GM23338 (cell line): ENCODE measurements at regions not wholly inside any gene's neighbourhood (a gene's known extent, or its start where the extent isn't known, plus 50 kb on each side); places are given as distances from the start of the nearest gene placed in this dataset.

ENCODE experiments used
- CREB1 ChIP-seq: fragments of 250-450 bp; sonication (Bioruptor Pico); IDR thresholded peaks from 2 replicates; pipeline ENCODE4 v1.5.0; 2020; ENCODE audit warnings: low read depth, mild to moderate bottlenecking, moderate library complexity
- EZH2 ChIP-seq: fragments of 200-600 bp; sonication (generic); IDR thresholded peaks from one replicate; pipeline ENCODE4 v1.8.0; 2017; ENCODE audit warnings: antibody characterized with exemption, mild to moderate bottlenecking, low read depth; ENCODE audit not compliant: unreplicated experiment
- REST ChIP-seq: IDR thresholded peaks from one replicate; pipeline ENCODE4 v1.6.1; 2018; ENCODE audit warnings: antibody characterized with exemption; ENCODE audit not compliant: unreplicated experiment
- STAT1 ChIP-seq: IDR thresholded peaks from one replicate; pipeline ENCODE4 v1.6.1; 2016; ENCODE audit warnings: antibody characterized with exemption; ENCODE audit not compliant: unreplicated experiment
- TF ChIP-seq, protein P1 (sequence below), 2 experiments: fragments of 200-600 bp in 1 of 2; sonication (generic) in 1 of 2; conservative IDR thresholded peaks; 2 replicates each; pipeline versions ENCODE4 v1.5.1 to v1.6.1; 2016 to 2017; ENCODE audit warnings: antibody characterized with exemption in 2 of 2, low read depth in 2 of 2, mild to moderate bottlenecking in 2 of 2, moderate library complexity in 1 of 2

GRCh38 chr5:158244882-158245281, 385.9 kb upstream of the CLINT1 start:
- TF ChIP-seq, protein P1, sequence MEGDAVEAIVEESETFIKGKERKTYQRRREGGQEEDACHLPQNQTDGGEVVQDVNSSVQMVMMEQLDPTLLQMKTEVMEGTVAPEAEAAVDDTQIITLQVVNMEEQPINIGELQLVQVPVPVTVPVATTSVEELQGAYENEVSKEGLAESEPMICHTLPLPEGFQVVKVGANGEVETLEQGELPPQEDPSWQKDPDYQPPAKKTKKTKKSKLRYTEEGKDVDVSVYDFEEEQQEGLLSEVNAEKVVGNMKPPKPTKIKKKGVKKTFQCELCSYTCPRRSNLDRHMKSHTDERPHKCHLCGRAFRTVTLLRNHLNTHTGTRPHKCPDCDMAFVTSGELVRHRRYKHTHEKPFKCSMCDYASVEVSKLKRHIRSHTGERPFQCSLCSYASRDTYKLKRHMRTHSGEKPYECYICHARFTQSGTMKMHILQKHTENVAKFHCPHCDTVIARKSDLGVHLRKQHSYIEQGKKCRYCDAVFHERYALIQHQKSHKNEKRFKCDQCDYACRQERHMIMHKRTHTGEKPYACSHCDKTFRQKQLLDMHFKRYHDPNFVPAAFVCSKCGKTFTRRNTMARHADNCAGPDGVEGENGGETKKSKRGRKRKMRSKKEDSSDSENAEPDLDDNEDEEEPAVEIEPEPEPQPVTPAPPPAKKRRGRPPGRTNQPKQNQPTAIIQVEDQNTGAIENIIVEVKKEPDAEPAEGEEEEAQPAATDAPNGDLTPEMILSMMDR (conservative IDR thresholded peaks at IDR 0.05; ENCODE audit: low read depth in 2 of 2), result no peak
- no peak for TF ChIP-seq EZH2
- no peak for TF ChIP-seq CREB1 (CRISPR knock-in tag)
- no peak for TF ChIP-seq STAT1
- TF ChIP-seq REST, result no peak
